ENCODE measurements at regions not wholly inside any gene's neighbourhood (a gene's known extent, or its start where the extent isn't known, plus 50 kb on each side); places are given as distances from the start of the nearest gene placed in this dataset.

- no peak for DNase-seq (ENCODE audit: low read depth)
- H3K36me3 ChIP-seq (ENCODE audit: control insufficient read depth, insufficient read depth, low read length) = no peaks in the 10 kb centered on the region
- CTCF ChIA-PET = interaction anchor here (1.7 kb wide), 1 partner anchor 191 kb away, joined by 4 read pairs; no protein-coding TSS in a partner anchor
- TF ChIP-seq, protein P1, sequence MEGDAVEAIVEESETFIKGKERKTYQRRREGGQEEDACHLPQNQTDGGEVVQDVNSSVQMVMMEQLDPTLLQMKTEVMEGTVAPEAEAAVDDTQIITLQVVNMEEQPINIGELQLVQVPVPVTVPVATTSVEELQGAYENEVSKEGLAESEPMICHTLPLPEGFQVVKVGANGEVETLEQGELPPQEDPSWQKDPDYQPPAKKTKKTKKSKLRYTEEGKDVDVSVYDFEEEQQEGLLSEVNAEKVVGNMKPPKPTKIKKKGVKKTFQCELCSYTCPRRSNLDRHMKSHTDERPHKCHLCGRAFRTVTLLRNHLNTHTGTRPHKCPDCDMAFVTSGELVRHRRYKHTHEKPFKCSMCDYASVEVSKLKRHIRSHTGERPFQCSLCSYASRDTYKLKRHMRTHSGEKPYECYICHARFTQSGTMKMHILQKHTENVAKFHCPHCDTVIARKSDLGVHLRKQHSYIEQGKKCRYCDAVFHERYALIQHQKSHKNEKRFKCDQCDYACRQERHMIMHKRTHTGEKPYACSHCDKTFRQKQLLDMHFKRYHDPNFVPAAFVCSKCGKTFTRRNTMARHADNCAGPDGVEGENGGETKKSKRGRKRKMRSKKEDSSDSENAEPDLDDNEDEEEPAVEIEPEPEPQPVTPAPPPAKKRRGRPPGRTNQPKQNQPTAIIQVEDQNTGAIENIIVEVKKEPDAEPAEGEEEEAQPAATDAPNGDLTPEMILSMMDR (IDR thresholded peaks at IDR 0.05; ENCODE audit: insufficient read depth, low read depth, low read length) = no peak
- POLR2A ChIA-PET = no interaction called here
- no peak overlapping the region for H3K4me3 ChIP-seq (ENCODE audit: low read depth, low read length)
- H3K27me3 ChIP-seq (ENCODE audit: control insufficient read depth, insufficient read depth, low read length) = no peaks in the 10 kb centered on the region
These were observed 63.7 kb upstream of the VEGFC start for GRCh38 chr4:176856421-176856820.

DNA sequence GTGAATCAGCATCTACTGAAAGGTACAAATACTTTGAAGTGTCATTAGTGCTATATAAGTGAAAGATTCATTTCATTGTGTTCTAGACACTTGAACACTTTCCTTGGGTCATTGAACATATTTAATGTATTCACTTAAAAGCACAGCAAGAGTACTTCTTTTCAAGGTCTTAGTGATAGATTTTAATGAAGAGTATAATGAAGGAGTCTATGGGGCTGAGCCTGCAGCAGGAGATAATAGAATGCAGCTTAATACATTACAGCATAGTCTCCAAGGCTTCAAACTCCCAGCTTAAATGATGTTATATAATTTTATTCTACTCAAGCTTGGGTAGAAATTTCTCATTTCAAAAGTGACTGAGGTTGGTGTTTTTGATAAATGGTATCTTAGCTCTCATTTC lies 66.1 kb upstream of the VEGFC start:
- Histone ChIP-seq H3K4me3 (ENCODE audit: low read depth, low read length) (no peak overlapping the region), H3K36me3 (ENCODE audit: control insufficient read depth, insufficient read depth, low read length) (no peaks in the 10 kb centered on the region), H3K27me3 (ENCODE audit: control insufficient read depth, insufficient read depth, low read length) (no peaks in the 10 kb centered on the region)
- DNase-seq (ENCODE audit: low read depth) = no peak
- TF ChIP-seq, protein P1 (IDR thresholded peaks at IDR 0.05; ENCODE audit: insufficient read depth, low read depth, low read length) = no peak
- CTCF ChIA-PET = no interaction called here
- POLR2A ChIA-PET = no interaction called here

- no peak for DNase-seq (ENCODE audit: low read depth)
- POLR2A ChIA-PET = interaction anchor here (0.6 kb wide), 1 partner anchor 16 kb away, joined by 3 read pairs; no protein-coding TSS in a partner anchor
- TF ChIP-seq, protein P1 (IDR thresholded peaks at IDR 0.05; ENCODE audit: insufficient read depth, low read depth, low read length) = no peak
These were observed 71.5 kb upstream of the VEGFC start for GRCh38 chr4:176864238-176864637.

GRCh38 chr4:176868676-176869075 lies 76.0 kb upstream of the VEGFC start:
- CTCF ChIA-PET = no interaction called here
- POLR2A ChIA-PET = no interaction called here
- TF ChIP-seq, protein P1 (IDR thresholded peaks at IDR 0.05; ENCODE audit: insufficient read depth, low read depth, low read length) = no peak
- no peaks in the 10 kb centered on the region for H3K36me3 ChIP-seq (ENCODE audit: control insufficient read depth, insufficient read depth, low read length)
- no peak for DNase-seq (ENCODE audit: low read depth)
- no peak overlapping the region for H3K4me3 ChIP-seq (ENCODE audit: low read depth, low read length)
- no peaks in the 10 kb centered on the region for H3K27me3 ChIP-seq (ENCODE audit: control insufficient read depth, insufficient read depth, low read length)

More at GRCh38 chr4:176864238-176864637, 71.5 kb upstream of the VEGFC start:
- CTCF ChIA-PET = no interaction called here
- no peaks in the 10 kb centered on the region for H3K27me3 ChIP-seq (ENCODE audit: control insufficient read depth, insufficient read depth, low read length)
- H3K36me3 ChIP-seq (ENCODE audit: control insufficient read depth, insufficient read depth, low read length) = no peaks in the 10 kb centered on the region
- no peak overlapping the region for H3K4me3 ChIP-seq (ENCODE audit: low read depth, low read length)

GRCh38 chr4:176872461-176872860 lies 79.7 kb upstream of the VEGFC start:
- no peaks in the 10 kb centered on the region for H3K27me3 ChIP-seq (ENCODE audit: control insufficient read depth, insufficient read depth, low read length)
- POLR2A ChIA-PET = no interaction called here
- no peak for DNase-seq (ENCODE audit: low read depth)
- H3K36me3 ChIP-seq (ENCODE audit: control insufficient read depth, insufficient read depth, low read length) = no peaks in the 10 kb centered on the region
- CTCF ChIA-PET = interaction anchor here (1.3 kb wide), 1 partner anchor 80 kb away, joined by 3 read pairs; the partner anchor contains the start of gene VEGFC
- TF ChIP-seq, protein P1 (IDR thresholded peaks at IDR 0.05; ENCODE audit: insufficient read depth, low read depth, low read length) = no peak
- H3K4me3 ChIP-seq (ENCODE audit: low read depth, low read length) = no peak overlapping the region
